ENCODE measurements at regions not wholly inside any gene's neighbourhood (a gene's known extent, or its start where the extent isn't known, plus 50 kb on each side); places are given as distances from the start of the nearest gene placed in this dataset.
"Not testable (repeated sequence)": the region's sequence is repeated elsewhere in the genome, so short reads cannot be mapped to it uniquely, and the experiment has no call there.

GRCh38 chr5:53733853-53734252, 173.4 kb downstream of the NDUFS4 start:
- DNase-seq (ENCODE audit: low spot score) (no peak), FAIRE-seq (no peak)

GRCh38 chr5:53738105-53738504, 177.7 kb downstream of the NDUFS4 start:
- FAIRE-seq: no peak

GRCh38 chr5:53739111-53739510, 178.7 kb downstream of the NDUFS4 start:
- FAIRE-seq (no peak), DNase-seq (ENCODE audit: low spot score) (no peak)

More at GRCh38 chr5:53738105-53738504, 177.7 kb downstream of the NDUFS4 start:
- no peak for DNase-seq (ENCODE audit: low spot score)

- no peak for DNase-seq (ENCODE audit: low spot score)
- FAIRE-seq: no peak
These were observed 189.2 kb downstream of the NDUFS4 start for GRCh38 chr5:53749621-53750020.

- not testable (repeated sequence) for DNase-seq (ENCODE audit: low spot score); FAIRE-seq
These were observed 191.8 kb downstream of the NDUFS4 start for GRCh38 chr5:53752282-53752681.

- no peak for FAIRE-seq
- no peak for DNase-seq (ENCODE audit: low spot score)
These were observed 206.2 kb downstream of the NDUFS4 start for GRCh38 chr5:53766673-53767072.

- DNase-seq (ENCODE audit: low spot score): no peak
- no peak for FAIRE-seq
These were observed 217.6 kb downstream of the NDUFS4 start for GRCh38 chr5:53777864-53778618.

- DNase-seq (ENCODE audit: low spot score) (peak; percentile 53), FAIRE-seq (no peak)
These were observed 219.1 kb downstream of the NDUFS4 start for GRCh38 chr5:53779541-53779981.

GRCh38 chr5:53782620-53783019, 222.2 kb downstream of the NDUFS4 start:
- DNase-seq (ENCODE audit: low spot score): no peak

GRCh38 chr5:53783624-53784228, 223.3 kb downstream of the NDUFS4 start:
- FAIRE-seq: no peak

More at GRCh38 chr5:53782620-53783019, 222.2 kb downstream of the NDUFS4 start:
- no peak for FAIRE-seq

GRCh38 chr5:53784596-53784995, 224.2 kb downstream of the NDUFS4 start:
- no peak for FAIRE-seq
- DNase-seq (ENCODE audit: low spot score): no peak

More at GRCh38 chr5:53783624-53784228, 223.3 kb downstream of the NDUFS4 start:
- DNase-seq (ENCODE audit: low spot score): no peak

- FAIRE-seq (no peak), DNase-seq (ENCODE audit: low spot score) (no peak)
These were observed 225.5 kb downstream of the NDUFS4 start for GRCh38 chr5:53785924-53786323.

GRCh38 chr5:53790026-53790425, 229.6 kb downstream of the NDUFS4 start:
- FAIRE-seq: no peak

GRCh38 chr5:53792338-53792737, 231.9 kb downstream of the NDUFS4 start:
- no peak for DNase-seq (ENCODE audit: low spot score)

More at GRCh38 chr5:53790026-53790425, 229.6 kb downstream of the NDUFS4 start:
- no peak for DNase-seq (ENCODE audit: low spot score)

GRCh38 chr5:53799644-53800043, 239.2 kb downstream of the NDUFS4 start:
- DNase-seq (ENCODE audit: low spot score); FAIRE-seq: not testable (repeated sequence)

More at GRCh38 chr5:53792338-53792737, 231.9 kb downstream of the NDUFS4 start:
- FAIRE-seq: no peak

GRCh38 chr5:53808392-53808791, 248.0 kb downstream of the NDUFS4 start:
- DNase-seq (ENCODE audit: low spot score); FAIRE-seq: not testable (repeated sequence)

GRCh38 chr5:53814819-53815218, 254.4 kb downstream of the NDUFS4 start:
- DNase-seq (ENCODE audit: low spot score) (no peak), FAIRE-seq (no peak)

GRCh38 chr5:53815471-53815870, 255.0 kb downstream of the NDUFS4 start:
- FAIRE-seq (no peak), DNase-seq (ENCODE audit: low spot score) (no peak)

GRCh38 chr5:53817183-53817582, 256.7 kb downstream of the NDUFS4 start:
- FAIRE-seq: no peak

GRCh38 chr5:53819482-53819881, 259.0 kb downstream of the NDUFS4 start:
- DNase-seq (ENCODE audit: low spot score) (no peak), FAIRE-seq (no peak)

More at GRCh38 chr5:53817183-53817582, 256.7 kb downstream of the NDUFS4 start:
- no peak for DNase-seq (ENCODE audit: low spot score)

GRCh38 chr5:53820119-53820801, 259.8 kb downstream of the NDUFS4 start:
- FAIRE-seq (no peak), DNase-seq (ENCODE audit: low spot score) (no peak)

GRCh38 chr5:53820802-53821171, 260.3 kb downstream of the NDUFS4 start:
- no peak for FAIRE-seq
- no peak for DNase-seq (ENCODE audit: low spot score)

All from urothelium cell line (cell line).